ENCODE measurements at regions not wholly inside any gene's neighbourhood (a gene's known extent, or its start where the extent isn't known, plus 50 kb on each side); places are given as distances from the start of the nearest gene placed in this dataset.

GRCh38 chr3:187972454-187972853, 181.5 kb upstream of the LPP start:
- H4K20me1 ChIP-seq (ENCODE audit: insufficient read depth, low read length): no peaks in the 10 kb centered on the region
- TF ChIP-seq BHLHE40 (IDR thresholded peaks at IDR 0.05; ENCODE audit: low read depth, low read length): no peak
- TF ChIP-seq, protein P1, sequence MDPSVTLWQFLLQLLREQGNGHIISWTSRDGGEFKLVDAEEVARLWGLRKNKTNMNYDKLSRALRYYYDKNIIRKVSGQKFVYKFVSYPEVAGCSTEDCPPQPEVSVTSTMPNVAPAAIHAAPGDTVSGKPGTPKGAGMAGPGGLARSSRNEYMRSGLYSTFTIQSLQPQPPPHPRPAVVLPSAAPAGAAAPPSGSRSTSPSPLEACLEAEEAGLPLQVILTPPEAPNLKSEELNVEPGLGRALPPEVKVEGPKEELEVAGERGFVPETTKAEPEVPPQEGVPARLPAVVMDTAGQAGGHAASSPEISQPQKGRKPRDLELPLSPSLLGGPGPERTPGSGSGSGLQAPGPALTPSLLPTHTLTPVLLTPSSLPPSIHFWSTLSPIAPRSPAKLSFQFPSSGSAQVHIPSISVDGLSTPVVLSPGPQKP (IDR thresholded peaks at IDR 0.05; ENCODE audit: borderline replicate concordance, low read depth, low read length): no peak
- TF ChIP-seq NFE2L2 (IDR thresholded peaks at IDR 0.05; ENCODE audit: low read depth, low read length): no peak
- no peak for TF ChIP-seq CTCF (conservative IDR thresholded peaks at IDR 0.05; ENCODE audit: low read depth, low read length)
- TF ChIP-seq RAD21 (IDR thresholded peaks at IDR 0.05; ENCODE audit: low read length): no peak
- TF ChIP-seq RFX5 (IDR thresholded peaks at IDR 0.05; ENCODE audit: low read depth, low read length): no peak
- no peak for TF ChIP-seq FOS (IDR thresholded peaks at IDR 0.05; ENCODE audit: low read depth, low read length)
- no peak for TF ChIP-seq CEBPB (IDR thresholded peaks at IDR 0.05; ENCODE audit: low read depth, low read length)
- no peak for TF ChIP-seq MAFK (IDR thresholded peaks at IDR 0.05; ENCODE audit: low read depth, low read length)
- TF ChIP-seq MXI1 (IDR thresholded peaks at IDR 0.05; ENCODE audit: borderline replicate concordance, low read depth, low read length): no peak
- no peak for TF ChIP-seq RCOR1 (IDR thresholded peaks at IDR 0.05; ENCODE audit: insufficient replicate concordance, low read length)
- no peak overlapping the region for H3K9ac ChIP-seq (ENCODE audit: low read depth, low read length)
- no TSS peak for BruUV-seq (replicated peaks)
- no peak overlapping the region for H3K18ac ChIP-seq (ENCODE audit: low read depth, low read length)
- CTCF ChIA-PET: interaction anchor here (0.7 kb wide), 1 partner anchor 222 kb away, joined by 3 read pairs; no protein-coding TSS in a partner anchor
- H3K4ac ChIP-seq (ENCODE audit: low read depth, low read length): no peak overlapping the region
- H2BK5ac ChIP-seq (ENCODE audit: low read depth, low read length, poor library complexity, severe bottlenecking): no peak overlapping the region
- POLR2A ChIA-PET (ENCODE audit: unreplicated experiment): no interaction called here
- no peak overlapping the region for H2BK120ac ChIP-seq (ENCODE audit: low read depth, low read length)
- no peak overlapping the region for H3K27ac ChIP-seq (ENCODE audit: insufficient read depth, low read length)
- no peak overlapping the region for H4K5ac ChIP-seq (ENCODE audit: low read depth, low read length)
- no peak overlapping the region for H2BK15ac ChIP-seq (ENCODE audit: low read depth, low read length)
- H3K4me2 ChIP-seq (ENCODE audit: low read depth, low read length): no peak overlapping the region
- H3K23ac ChIP-seq (ENCODE audit: low read depth, low read length): no peak overlapping the region
- H2AK5ac ChIP-seq (ENCODE audit: low read depth, low read length): no peak overlapping the region
- H3K36me3 ChIP-seq (ENCODE audit: control insufficient read depth, insufficient read depth, low read length): no peaks in the 10 kb centered on the region
- no peak overlapping the region for H2AFZ ChIP-seq (replicated peaks; ENCODE audit: low read length, poor library complexity)
- H3K4me1 ChIP-seq (ENCODE audit: control insufficient read depth, insufficient read depth, low read length): peaks cover 6% of the 10 kb centered on the region
- no peaks in the 10 kb centered on the region for H3K79me1 ChIP-seq (ENCODE audit: low read depth in 1 of 2, low read length in 2 of 2)
- no peak overlapping the region for H2BK20ac ChIP-seq (ENCODE audit: low read depth, low read length)
- no peak overlapping the region for H4K8ac ChIP-seq (ENCODE audit: low read depth in 2 of 2, low read length in 2 of 2)
- H3K56ac ChIP-seq (ENCODE audit: extremely low read depth, insufficient read depth, low read length): no peak overlapping the region
- peaks cover 2% of the 10 kb centered on the region; the same call in 1 of the 2 replicates for H3K27me3 ChIP-seq (ENCODE audit: control insufficient read depth, insufficient read depth, low read length)
- in situ Hi-C loops (cut with MboI; ENCODE audit: low sequenced_read_pairs): no loop called here
- intact Hi-C loops (cut with micrococcal nuclease): no loop called here
- H3K14ac ChIP-seq (replicated peaks; ENCODE audit: low read depth, low read length): no peak overlapping the region
- H2AK9ac ChIP-seq (replicated peaks; ENCODE audit: low read depth, low read length, poor library complexity): no peak overlapping the region
- H4K91ac ChIP-seq (ENCODE audit: insufficient read depth, low read depth, low read length): no peak overlapping the region
- no CpG with 5 or more reads among the region's 3 CpGs for WGBS, 2 experiments (ENCODE audit: extremely low coverage in 2 of 2, insufficient read length in 1 of 2)
- dilution Hi-C loops (cut with HindIII; ENCODE audit: low sequenced_read_pairs, unreplicated experiment): no loop called here
- H3K9me1 ChIP-seq (ENCODE audit: insufficient read depth, low read length): no peaks in the 10 kb centered on the region
- no peak for DNase-seq
- no peak overlapping the region for H3K4me3 ChIP-seq (ENCODE audit: insufficient read depth, low read depth, low read length)
- ATAC-seq (ENCODE audit: low read depth): peak; percentile 25; the same call in 1 of the 2 replicates
- H3K9me3 ChIP-seq (ENCODE audit: control insufficient read depth, insufficient read depth, low read length): no peaks in the 10 kb centered on the region

Measured in IMR-90 (cell line).